ENCODE measurements at regions not wholly inside any gene's neighbourhood (a gene's known extent, or its start where the extent isn't known, plus 50 kb on each side); places are given as distances from the start of the nearest gene placed in this dataset.

- no peak for TF ChIP-seq CTCF (conservative IDR thresholded peaks at IDR 0.05)
- H3K27ac ChIP-seq = no peak overlapping the region
These were observed 176.8 kb downstream of the LINC00237 start for GRCh38 chr20:20929341-20929740.

GRCh38 chr20:20926222-20926905, 179.8 kb downstream of the LINC00237 start:
- no peak overlapping the region for H3K27ac ChIP-seq
- TF ChIP-seq CTCF (conservative IDR thresholded peaks at IDR 0.05) = no peak

- TF ChIP-seq CTCF (conservative IDR thresholded peaks at IDR 0.05) = no peak
- H3K27ac ChIP-seq = no peak overlapping the region
These were observed 185.7 kb downstream of the LINC00237 start for GRCh38 chr20:20920433-20920832.

GRCh38 chr20:20915844-20916243, 190.3 kb downstream of the LINC00237 start:
- no peak for TF ChIP-seq CTCF (conservative IDR thresholded peaks at IDR 0.05)
- H3K27ac ChIP-seq = no peak overlapping the region

- no peak overlapping the region for H3K27ac ChIP-seq
- no peak for TF ChIP-seq CTCF (conservative IDR thresholded peaks at IDR 0.05)
These were observed 192.0 kb upstream of the RALGAPA2 start for GRCh38 chr20:20904501-20904831.

GRCh38 chr20:20903773-20904500, 191.5 kb upstream of the RALGAPA2 start:
- H3K27ac ChIP-seq = no peak overlapping the region
- no peak for TF ChIP-seq CTCF (conservative IDR thresholded peaks at IDR 0.05)

GRCh38 chr20:20897922-20898321, 185.5 kb upstream of the RALGAPA2 start:
- no peak for TF ChIP-seq CTCF (conservative IDR thresholded peaks at IDR 0.05)
- H3K27ac ChIP-seq = peak overlapping the region; percentile 41
